Osteocyte (in vitro differentiated cells): ENCODE measurements at regions not wholly inside any gene's neighbourhood (a gene's known extent, or its start where the extent isn't known, plus 50 kb on each side); places are given as distances from the start of the nearest gene placed in this dataset.

ENCODE experiments used
- DNase-seq: peaks from one replicate; pipeline ENCODE4 v3.0.0; 2021; ENCODE audit warnings: mixed read lengths; ENCODE audit not compliant: unreplicated experiment; ENCODE audit errors: extremely low spot score
- H3K27ac Mint-ChIP-seq: one replicate; pipeline ENCODE4 v1.8.0; 2021; ENCODE audit warnings: mild to moderate bottlenecking, mixed read lengths; ENCODE audit not compliant: unreplicated experiment
- H3K27me3 Mint-ChIP-seq: one replicate; pipeline ENCODE4 v1.8.0; 2021; ENCODE audit warnings: mixed read lengths; ENCODE audit not compliant: unreplicated experiment
- H3K36me3 Mint-ChIP-seq: one replicate; pipeline ENCODE4 v1.8.0; 2021; ENCODE audit warnings: mixed read lengths; ENCODE audit not compliant: unreplicated experiment
- H3K4me1 Mint-ChIP-seq: one replicate; pipeline ENCODE4 v1.8.0; 2021; ENCODE audit warnings: mixed read lengths; ENCODE audit not compliant: unreplicated experiment
- H3K4me3 Mint-ChIP-seq: one replicate; pipeline ENCODE4 v1.8.0; 2021; ENCODE audit warnings: mild to moderate bottlenecking, moderate library complexity, mixed read lengths; ENCODE audit not compliant: unreplicated experiment
- H3K9me3 Mint-ChIP-seq: one replicate; pipeline ENCODE4 v1.8.0; 2021; ENCODE audit warnings: mixed read lengths; ENCODE audit not compliant: unreplicated experiment
- CTCF ChIP-seq: fragments of 200-600 bp; sonication (generic); IDR thresholded peaks from 2 replicates; pipeline ENCODE4 v1.5.0; 2021; ENCODE audit warnings: antibody characterized with exemption, mild to moderate bottlenecking, moderate library complexity

- Mint-ChIP-seq H3K4me3 (no peak overlapping the region), H3K27me3 (peaks cover 17% of the 10 kb centered on the region), H3K9me3 (no peaks in the 10 kb centered on the region), H3K27ac (no peak overlapping the region), H3K36me3 (no peaks in the 10 kb centered on the region), H3K4me1 (no peaks in the 10 kb centered on the region)
- no peak for TF ChIP-seq CTCF
- no peak for DNase-seq
Observed at GRCh38 chr13:71261256-71261655, 605.7 kb downstream of the DACH1 start.

GRCh38 chr13:71260246-71260645 lies 606.8 kb downstream of the DACH1 start:
- H3K27ac Mint-ChIP-seq, result no peak overlapping the region
- TF ChIP-seq CTCF, result no peak
- no peak overlapping the region for H3K4me3 Mint-ChIP-seq
- H3K36me3 Mint-ChIP-seq, result no peaks in the 10 kb centered on the region
- H3K4me1 Mint-ChIP-seq, result no peaks in the 10 kb centered on the region
- H3K9me3 Mint-ChIP-seq, result no peaks in the 10 kb centered on the region
- H3K27me3 Mint-ChIP-seq, result peaks cover 16% of the 10 kb centered on the region
- DNase-seq, result no peak

- Mint-ChIP-seq H3K9me3 (no peaks in the 10 kb centered on the region), H3K4me3 (no peak overlapping the region), H3K27me3 (no peaks in the 10 kb centered on the region), H3K27ac (no peak overlapping the region), H3K36me3 (no peaks in the 10 kb centered on the region), H3K4me1 (no peaks in the 10 kb centered on the region)
- DNase-seq, result no peak
- no peak for TF ChIP-seq CTCF
Observed at GRCh38 chr13:71255633-71256032, 611.4 kb downstream of the DACH1 start.

GRCh38 chr13:71254384-71254783 lies 612.6 kb downstream of the DACH1 start:
- H3K27ac Mint-ChIP-seq, result no peak overlapping the region
- no peak overlapping the region for H3K4me3 Mint-ChIP-seq
- no peak for DNase-seq
- H3K4me1 Mint-ChIP-seq, result no peaks in the 10 kb centered on the region
- no peak for TF ChIP-seq CTCF
- H3K27me3 Mint-ChIP-seq, result no peaks in the 10 kb centered on the region
- H3K36me3 Mint-ChIP-seq, result no peaks in the 10 kb centered on the region
- H3K9me3 Mint-ChIP-seq, result no peaks in the 10 kb centered on the region

GRCh38 chr13:71252184-71252704 lies 614.8 kb downstream of the DACH1 start:
- no peak overlapping the region for H3K4me3 Mint-ChIP-seq
- H3K9me3 Mint-ChIP-seq, result no peaks in the 10 kb centered on the region
- H3K27me3 Mint-ChIP-seq, result no peaks in the 10 kb centered on the region
- H3K4me1 Mint-ChIP-seq, result no peaks in the 10 kb centered on the region
- TF ChIP-seq CTCF, result no peak
- H3K27ac Mint-ChIP-seq, result no peak overlapping the region
- DNase-seq, result no peak
- H3K36me3 Mint-ChIP-seq, result no peaks in the 10 kb centered on the region
